PFSK-1 (cell line): ENCODE measurements at regions not wholly inside any gene's neighbourhood (a gene's known extent, or its start where the extent isn't known, plus 50 kb on each side); places are given as distances from the start of the nearest gene placed in this dataset.

Source experiments
- FOXP2 ChIP-seq: optimal IDR thresholded peaks from 2 replicates; pipeline ENCODE3; 2011; ENCODE audit warnings: borderline replicate concordance, control low read depth, inconsistent platforms; ENCODE audit not compliant: insufficient read depth; ENCODE audit errors: extremely low read length, extremely low read depth
- POLR2AphosphoS5 ChIP-seq: IDR thresholded peaks from 2 replicates; pipeline ENCODE4 v1.6.1; 2012; ENCODE audit warnings: low read depth, mild to moderate bottlenecking, control low read depth, low read length, moderate library complexity
- SIN3A ChIP-seq: IDR thresholded peaks from 2 replicates; pipeline ENCODE4 v1.6.1; 2012; ENCODE audit warnings: mild to moderate bottlenecking, low read length, moderate library complexity, borderline replicate concordance; ENCODE audit not compliant: insufficient read depth
- TAF1 ChIP-seq: IDR thresholded peaks from 2 replicates; pipeline ENCODE4 v1.6.1; 2012; ENCODE audit warnings: low read length, control low read depth, borderline replicate concordance; ENCODE audit not compliant: insufficient read depth
- TF ChIP-seq, protein P1 (sequence below), 2 experiments: IDR thresholded peaks; 2 replicates each; pipeline versions ENCODE4 v1.6.1 to v1.8.0; 2011 to 2012; ENCODE audit warnings: low read depth in 2 of 2, low read length in 2 of 2, control low read depth in 1 of 2, inconsistent platforms in 1 of 2, mild to moderate bottlenecking in 1 of 2, moderate library complexity in 1 of 2; ENCODE audit not compliant: insufficient read depth in 1 of 2

DNA sequence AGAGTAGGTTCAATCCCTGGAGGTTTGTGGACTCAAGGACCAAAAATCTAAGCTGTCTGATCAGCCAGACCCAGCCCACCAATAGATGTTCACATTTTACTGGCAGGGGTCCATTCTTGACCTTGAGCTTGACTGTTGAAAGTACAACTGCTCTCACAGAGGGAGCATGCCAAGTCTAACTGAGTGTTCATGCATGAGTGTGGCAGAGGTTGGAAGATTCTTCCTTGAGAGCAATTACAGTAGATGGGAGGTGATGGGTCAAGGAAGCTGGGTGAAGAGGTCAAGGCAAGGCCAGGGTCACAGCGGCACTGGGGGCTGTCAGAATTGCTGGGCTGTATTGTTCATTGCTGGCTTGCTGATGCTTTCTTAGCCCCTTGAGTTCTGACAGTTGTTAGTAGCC is 202.8 kb upstream of the SVIL start:
- TF ChIP-seq POLR2AphosphoS5 (no peak), TAF1 (no peak), SIN3A (no peak), FOXP2 (no peak)
- TF ChIP-seq, protein P1, sequence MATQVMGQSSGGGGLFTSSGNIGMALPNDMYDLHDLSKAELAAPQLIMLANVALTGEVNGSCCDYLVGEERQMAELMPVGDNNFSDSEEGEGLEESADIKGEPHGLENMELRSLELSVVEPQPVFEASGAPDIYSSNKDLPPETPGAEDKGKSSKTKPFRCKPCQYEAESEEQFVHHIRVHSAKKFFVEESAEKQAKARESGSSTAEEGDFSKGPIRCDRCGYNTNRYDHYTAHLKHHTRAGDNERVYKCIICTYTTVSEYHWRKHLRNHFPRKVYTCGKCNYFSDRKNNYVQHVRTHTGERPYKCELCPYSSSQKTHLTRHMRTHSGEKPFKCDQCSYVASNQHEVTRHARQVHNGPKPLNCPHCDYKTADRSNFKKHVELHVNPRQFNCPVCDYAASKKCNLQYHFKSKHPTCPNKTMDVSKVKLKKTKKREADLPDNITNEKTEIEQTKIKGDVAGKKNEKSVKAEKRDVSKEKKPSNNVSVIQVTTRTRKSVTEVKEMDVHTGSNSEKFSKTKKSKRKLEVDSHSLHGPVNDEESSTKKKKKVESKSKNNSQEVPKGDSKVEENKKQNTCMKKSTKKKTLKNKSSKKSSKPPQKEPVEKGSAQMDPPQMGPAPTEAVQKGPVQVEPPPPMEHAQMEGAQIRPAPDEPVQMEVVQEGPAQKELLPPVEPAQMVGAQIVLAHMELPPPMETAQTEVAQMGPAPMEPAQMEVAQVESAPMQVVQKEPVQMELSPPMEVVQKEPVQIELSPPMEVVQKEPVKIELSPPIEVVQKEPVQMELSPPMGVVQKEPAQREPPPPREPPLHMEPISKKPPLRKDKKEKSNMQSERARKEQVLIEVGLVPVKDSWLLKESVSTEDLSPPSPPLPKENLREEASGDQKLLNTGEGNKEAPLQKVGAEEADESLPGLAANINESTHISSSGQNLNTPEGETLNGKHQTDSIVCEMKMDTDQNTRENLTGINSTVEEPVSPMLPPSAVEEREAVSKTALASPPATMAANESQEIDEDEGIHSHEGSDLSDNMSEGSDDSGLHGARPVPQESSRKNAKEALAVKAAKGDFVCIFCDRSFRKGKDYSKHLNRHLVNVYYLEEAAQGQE (IDR thresholded peaks at IDR 0.05; ENCODE audit: insufficient read depth in 1 of 2, low read depth in 2 of 2, low read length in 2 of 2), result no peak
